Hepatocyte (in vitro differentiated cells): ENCODE measurements at regions not wholly inside any gene's neighbourhood (a gene's known extent, or its start where the extent isn't known, plus 50 kb on each side); places are given as distances from the start of the nearest gene placed in this dataset.

ENCODE experiments used
- DNase-seq: peaks from one replicate; pipeline ENCODE4 v3.0.0-alpha.2; 2016; ENCODE audit warnings: low spot score
- H2AFZ ChIP-seq: fragments of 200-600 bp; sonication (generic); 2 replicates; pipeline ENCODE4 v1.6.0; 2016; ENCODE audit warnings: antibody characterized with exemption, mild to moderate bottlenecking
- H3K27ac ChIP-seq: fragments of 200-600 bp; sonication (generic); 2 replicates; pipeline ENCODE4 v1.5.1; 2016; ENCODE audit warnings: mild to moderate bottlenecking
- H3K27me3 ChIP-seq: fragments of 200-600 bp; sonication (generic); 2 replicates; pipeline ENCODE4 v1.6.1; 2016
- H3K36me3 ChIP-seq: fragments of 200-600 bp; sonication (generic); replicated peaks from 2 replicates; pipeline ENCODE4 v1.5.1; 2016; ENCODE audit warnings: low read depth; ENCODE audit not compliant: insufficient read depth
- H3K4me1 ChIP-seq: fragments of 200-600 bp; sonication (generic); 2 replicates; pipeline ENCODE4 v1.5.1; 2016; ENCODE audit warnings: mild to moderate bottlenecking, moderate library complexity; ENCODE audit not compliant: insufficient read depth
- H3K4me2 ChIP-seq: fragments of 200-600 bp; sonication (generic); 2 replicates; pipeline ENCODE4 v1.6.0; 2016
- H3K4me3 ChIP-seq: fragments of 200-600 bp; sonication (generic); 2 replicates; pipeline ENCODE4 v1.5.1; 2016; ENCODE audit warnings: mild to moderate bottlenecking
- H3K79me2 ChIP-seq: fragments of 200-600 bp; sonication (generic); 2 replicates; pipeline ENCODE4 v1.6.0; 2017; ENCODE audit warnings: mild to moderate bottlenecking
- H3K9me2 ChIP-seq: fragments of 200-600 bp; sonication (generic); replicated peaks from 2 replicates; pipeline ENCODE4 v1.6.0; 2017; ENCODE audit warnings: mild to moderate bottlenecking; ENCODE audit not compliant: insufficient read depth
- H3K9me3 ChIP-seq: fragments of 200-600 bp; sonication (generic); 2 replicates; pipeline ENCODE4 v1.5.1; 2016; ENCODE audit warnings: low read depth, mild to moderate bottlenecking
- H4K20me1 ChIP-seq: fragments of 200-600 bp; sonication (generic); 2 replicates; pipeline ENCODE4 v1.6.0; 2016; ENCODE audit warnings: mild to moderate bottlenecking; ENCODE audit not compliant: insufficient read depth, poor library complexity, severe bottlenecking
- EZH2 ChIP-seq: fragments of 200-600 bp; sonication (generic); IDR thresholded peaks from 2 replicates; pipeline ENCODE4 v1.6.1; 2016; ENCODE audit warnings: antibody characterized with exemption, mild to moderate bottlenecking, borderline replicate concordance
- EZH2phosphoT487 ChIP-seq: fragments of 200-600 bp; sonication (generic); IDR thresholded peaks from one replicate; pipeline ENCODE4 v1.6.1; 2018; ENCODE audit warnings: antibody characterized with exemption, mild to moderate bottlenecking, low read depth, moderate library complexity; ENCODE audit not compliant: unreplicated experiment, severe bottlenecking
- WGBS: methylation state at CpG from one replicate; pipeline ENCODE4 v1.1.6; 2016; ENCODE audit warnings: low lambda C conversion rate; ENCODE audit errors: missing lambda C conversion rate; 5-methylcytosine and 5-hydroxymethylcytosine counted together
- TF ChIP-seq, protein P1 (sequence below): fragments of 200-600 bp; sonication (generic); IDR thresholded peaks from 2 replicates; pipeline ENCODE4 v1.5.1; 2016; ENCODE audit warnings: antibody characterized with exemption, mild to moderate bottlenecking; ENCODE audit not compliant: poor library complexity

DNA sequence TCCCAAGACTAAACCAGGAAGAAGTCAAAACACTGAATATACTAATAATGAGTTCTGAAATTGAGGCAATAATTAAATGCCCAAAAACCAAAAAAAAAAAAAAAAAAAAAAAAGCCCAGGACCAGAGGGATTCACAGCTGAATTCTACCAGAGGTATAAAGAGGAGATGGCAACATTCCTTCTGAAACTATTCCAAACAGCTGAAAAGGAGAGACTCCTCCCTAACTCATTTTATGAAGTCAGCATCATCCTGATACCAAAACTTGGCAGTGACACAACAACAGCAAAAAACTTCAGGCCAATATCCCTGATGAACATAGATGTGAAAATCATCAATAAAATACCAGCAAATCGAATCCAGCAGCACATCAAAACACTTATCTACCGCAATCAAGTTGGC, 108.5 kb upstream of the COL3A1 start:
- H2AFZ ChIP-seq = no peak overlapping the region

DNA sequence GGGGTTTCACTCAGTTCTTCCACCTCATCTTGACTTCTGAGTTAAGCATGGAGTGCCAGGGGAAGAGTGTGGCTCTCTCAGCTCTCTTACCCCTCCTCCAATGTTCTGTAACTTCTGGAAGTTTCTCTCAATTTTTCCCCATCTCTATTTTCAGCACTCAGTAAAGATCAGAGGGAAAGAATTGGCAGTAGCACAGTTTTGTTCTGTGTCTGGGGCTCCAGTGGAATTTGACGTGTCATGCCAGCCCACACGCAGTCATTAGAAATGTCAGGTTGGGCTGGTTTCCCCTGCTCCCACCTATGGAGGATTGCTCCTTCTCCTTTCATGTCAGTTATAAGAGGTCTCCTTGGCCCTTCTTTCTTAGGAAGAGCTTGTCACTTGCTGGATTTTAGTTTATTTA, 104.6 kb upstream of the COL3A1 start:
- Histone ChIP-seq H2AFZ (no peak overlapping the region), H3K27ac (peak overlapping the region; percentile 76)

More for the DNA sequence above, 108.5 kb upstream of the COL3A1 start:
- H3K27ac ChIP-seq = no peak overlapping the region
- H3K9me2 ChIP-seq = no peaks in the 10 kb centered on the region
- DNase-seq = no peak
- H3K4me3 ChIP-seq = no peak overlapping the region
- WGBS = 59% methylated on average over 2 of the region's 2 CpGs
- no peaks in the 10 kb centered on the region for H3K79me2 ChIP-seq
- peaks cover 9% of the 10 kb centered on the region for H3K9me3 ChIP-seq
- no peaks in the 10 kb centered on the region for H3K4me1 ChIP-seq
- H3K27me3 ChIP-seq = no peaks in the 10 kb centered on the region
- TF ChIP-seq EZH2 (no peak), EZH2phosphoT487 (no peak)
- TF ChIP-seq, protein P1, sequence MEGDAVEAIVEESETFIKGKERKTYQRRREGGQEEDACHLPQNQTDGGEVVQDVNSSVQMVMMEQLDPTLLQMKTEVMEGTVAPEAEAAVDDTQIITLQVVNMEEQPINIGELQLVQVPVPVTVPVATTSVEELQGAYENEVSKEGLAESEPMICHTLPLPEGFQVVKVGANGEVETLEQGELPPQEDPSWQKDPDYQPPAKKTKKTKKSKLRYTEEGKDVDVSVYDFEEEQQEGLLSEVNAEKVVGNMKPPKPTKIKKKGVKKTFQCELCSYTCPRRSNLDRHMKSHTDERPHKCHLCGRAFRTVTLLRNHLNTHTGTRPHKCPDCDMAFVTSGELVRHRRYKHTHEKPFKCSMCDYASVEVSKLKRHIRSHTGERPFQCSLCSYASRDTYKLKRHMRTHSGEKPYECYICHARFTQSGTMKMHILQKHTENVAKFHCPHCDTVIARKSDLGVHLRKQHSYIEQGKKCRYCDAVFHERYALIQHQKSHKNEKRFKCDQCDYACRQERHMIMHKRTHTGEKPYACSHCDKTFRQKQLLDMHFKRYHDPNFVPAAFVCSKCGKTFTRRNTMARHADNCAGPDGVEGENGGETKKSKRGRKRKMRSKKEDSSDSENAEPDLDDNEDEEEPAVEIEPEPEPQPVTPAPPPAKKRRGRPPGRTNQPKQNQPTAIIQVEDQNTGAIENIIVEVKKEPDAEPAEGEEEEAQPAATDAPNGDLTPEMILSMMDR = no peak
- H3K36me3 ChIP-seq = no peaks in the 10 kb centered on the region
- no peak overlapping the region for H3K4me2 ChIP-seq
- no peaks in the 10 kb centered on the region for H4K20me1 ChIP-seq

DNA sequence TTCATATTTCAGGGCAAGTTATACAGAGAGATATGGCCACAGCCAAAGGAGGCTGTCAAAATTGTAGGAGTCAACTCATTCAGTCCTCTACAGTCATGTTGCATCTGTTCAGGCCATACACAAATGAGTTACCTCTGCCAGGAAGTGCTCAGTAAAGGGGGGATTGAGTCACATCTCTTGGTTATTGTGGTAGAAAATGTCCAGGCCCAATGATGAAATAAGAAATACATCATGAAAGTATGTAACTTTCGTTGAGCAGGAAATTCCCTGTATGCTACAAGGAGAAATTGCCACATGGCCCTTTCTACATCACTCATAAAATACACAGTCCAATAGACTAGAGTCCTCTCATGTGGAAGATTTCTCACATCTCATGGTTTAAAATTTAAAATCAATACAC, 103.9 kb upstream of the COL3A1 start:
- Histone ChIP-seq H3K27me3 (no peaks in the 10 kb centered on the region), H3K27ac (peak overlapping the region; percentile 76), H4K20me1 (no peaks in the 10 kb centered on the region), H3K36me3 (no peaks in the 10 kb centered on the region), H3K79me2 (no peaks in the 10 kb centered on the region), H3K4me3 (no peak overlapping the region), H3K4me1 (no peaks in the 10 kb centered on the region), H3K9me3 (no peaks in the 10 kb centered on the region), H3K4me2 (no peak overlapping the region), H2AFZ (no peak overlapping the region), H3K9me2 (no peaks in the 10 kb centered on the region)
- 59% methylated on average over 1 of the region's 1 CpG for WGBS
- DNase-seq = peak; percentile 43
- TF ChIP-seq EZH2phosphoT487 (no peak), EZH2 (no peak)
- TF ChIP-seq, protein P1 = no peak

More for the DNA sequence above, 104.6 kb upstream of the COL3A1 start:
- peaks cover 4% of the 10 kb centered on the region for H3K9me3 ChIP-seq
- no peak overlapping the region for H3K4me3 ChIP-seq
- H3K79me2 ChIP-seq = no peaks in the 10 kb centered on the region
- H3K4me1 ChIP-seq = no peaks in the 10 kb centered on the region
- DNase-seq = peak; percentile 7
- H3K9me2 ChIP-seq = no peaks in the 10 kb centered on the region
- no peaks in the 10 kb centered on the region for H3K27me3 ChIP-seq
- peak overlapping the region; percentile 19 for H3K4me2 ChIP-seq
- TF ChIP-seq EZH2 = no peak
- no peak for TF ChIP-seq EZH2phosphoT487
- TF ChIP-seq, protein P1 = no peak
- WGBS = 80% methylated on average over 2 of the region's 2 CpGs
- no peaks in the 10 kb centered on the region for H4K20me1 ChIP-seq
- H3K36me3 ChIP-seq = no peaks in the 10 kb centered on the region

DNA sequence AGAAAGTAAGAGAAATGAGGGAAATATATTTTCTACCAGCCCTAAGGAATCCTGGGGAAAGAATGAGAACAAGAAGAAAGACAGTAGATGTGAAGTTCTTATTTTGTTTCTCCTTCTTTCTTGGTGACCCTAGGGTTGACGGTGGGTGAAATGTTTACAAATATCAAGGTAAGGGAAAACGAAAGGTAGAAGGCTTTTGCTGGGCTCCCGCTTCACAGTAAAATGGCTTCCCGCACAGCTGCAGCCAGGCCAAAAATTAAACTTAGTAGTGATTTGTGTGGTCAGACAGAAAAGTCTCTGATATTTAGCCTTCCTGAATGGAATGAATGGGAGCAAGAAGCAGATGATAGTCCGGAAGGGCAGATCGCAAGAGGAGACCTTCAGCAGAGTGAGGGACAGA, 99.1 kb upstream of the COL3A1 start:
- 96% methylated on average over 6 of the region's 6 CpGs for WGBS
- H4K20me1 ChIP-seq = no peaks in the 10 kb centered on the region
- no peaks in the 10 kb centered on the region for H3K79me2 ChIP-seq
- H3K27me3 ChIP-seq = no peaks in the 10 kb centered on the region
- no peak overlapping the region for H3K4me2 ChIP-seq
- H2AFZ ChIP-seq = no peak overlapping the region
- no peak for TF ChIP-seq EZH2phosphoT487
- TF ChIP-seq EZH2 = no peak
- TF ChIP-seq, protein P1 = no peak
- H3K9me3 ChIP-seq = no peaks in the 10 kb centered on the region
- no peaks in the 10 kb centered on the region for H3K9me2 ChIP-seq
- no peaks in the 10 kb centered on the region for H3K4me1 ChIP-seq
- H3K36me3 ChIP-seq = no peaks in the 10 kb centered on the region
- H3K4me3 ChIP-seq = no peak overlapping the region
- no peak overlapping the region for H3K27ac ChIP-seq
- no peak for DNase-seq
